Tibial nerve (tissue), 3 donors: ENCODE measurements at regions not wholly inside any gene's neighbourhood (a gene's known extent, or its start where the extent isn't known, plus 50 kb on each side); places are given as distances from the start of the nearest gene placed in this dataset.
A peak's percentile ranks its signal among the peaks of the same experiment; 100 is the strongest.

Experiments
- EP300 ChIP-seq, 2 donors: sonication (generic); formaldehyde crosslinking; IDR thresholded peaks; one replicate each; pipeline ENCODE4 v1.6.1; 2017; ENCODE audit warnings: antibody characterized with exemption in 2 of 2, mild to moderate bottlenecking in 1 of 2
- POLR2A ChIP-seq, 2 donors: fragments of 450-650 bp; IDR thresholded peaks; one replicate each; pipeline ENCODE4 v1.6.1; 2017; ENCODE audit warnings: antibody characterized with exemption in 2 of 2, mild to moderate bottlenecking in 2 of 2, moderate library complexity in 2 of 2

GRCh38 chr5:56735849-56736641 is 79.3 kb upstream of the MAP3K1 start:
- TF ChIP-seq POLR2A (IDR thresholded peaks at IDR 0.05) (no peak), EP300 (IDR thresholded peaks at IDR 0.05) (peak in 1 of 2 donors; percentile 58)
